WTC11 (cell line): ENCODE measurements at regions not wholly inside any gene's neighbourhood (a gene's known extent, or its start where the extent isn't known, plus 50 kb on each side); places are given as distances from the start of the nearest gene placed in this dataset.

Experiments used
- ATAC-seq: fragments of 200-7000 bp; cut with Tn5 transposase; 2 replicates; pipeline ENCODE4 v1.10.0; 2021; ENCODE audit warnings: mild to moderate bottlenecking, moderate library complexity
- CTCF ChIA-PET: fragments of 300-600 bp; sonication (Branson Sonifier 250); formaldehyde crosslinking; loops from one replicate; lab custom pipeline; 2021; ENCODE audit warnings: antibody characterized with exemption; lab: Charles Lee
- POLR2A ChIA-PET: fragments of 350-600 bp; sonication (Branson Sonifier 250); formaldehyde crosslinking; loops from one replicate; lab custom pipeline; 2021; ENCODE audit warnings: antibody characterized with exemption; lab: Charles Lee
- DNase-seq: peaks from one replicate; pipeline ENCODE4 v3.0.0; 2021; ENCODE audit warnings: low spot score
- H3K27ac Mint-ChIP-seq: 2 replicates; pipeline ENCODE4 v1.8.0; 2021; ENCODE audit warnings: mixed read lengths
- H3K27me3 Mint-ChIP-seq: 2 replicates; pipeline ENCODE4 v1.8.0; 2021; ENCODE audit warnings: low read depth, mild to moderate bottlenecking, moderate library complexity, mixed read lengths
- H3K36me3 Mint-ChIP-seq: 2 replicates; pipeline ENCODE4 v1.8.0; 2021; ENCODE audit warnings: mixed read lengths
- H3K4me1 Mint-ChIP-seq: 2 replicates; pipeline ENCODE4 v1.8.0; 2022; ENCODE audit warnings: mixed read lengths
- H3K4me3 Mint-ChIP-seq: 2 replicates; pipeline ENCODE4 v1.8.0; 2021; ENCODE audit warnings: mild to moderate bottlenecking, moderate library complexity, mixed read lengths
- H3K9me3 Mint-ChIP-seq: 2 replicates; pipeline ENCODE4 v1.8.0; 2021; ENCODE audit warnings: mixed read lengths
- ATF1 ChIP-seq: sonication (generic); formaldehyde crosslinking; IDR thresholded peaks from 2 replicates; pipeline ENCODE4 v1.8.1; 2023; ENCODE audit warnings: mild to moderate bottlenecking, moderate library complexity, missing genetic modification reagents
- ATF3 ChIP-seq: sonication (generic); formaldehyde crosslinking; conservative IDR thresholded peaks from 2 replicates; pipeline ENCODE4 v1.8.1; 2022; ENCODE audit warnings: mild to moderate bottlenecking, missing genetic modification reagents
- ATF6 ChIP-seq: sonication (generic); formaldehyde crosslinking; IDR thresholded peaks from 2 replicates; pipeline ENCODE4 v1.8.1; 2023; ENCODE audit warnings: mild to moderate bottlenecking, missing genetic modification reagents
- CREB1 ChIP-seq: sonication (generic); formaldehyde crosslinking; IDR thresholded peaks from 2 replicates; pipeline ENCODE4 v1.8.0; 2023; ENCODE audit warnings: mild to moderate bottlenecking, missing genetic modification reagents
- E2F1 ChIP-seq: sonication (generic); formaldehyde crosslinking; IDR thresholded peaks from 2 replicates; pipeline ENCODE4 v1.8.0; 2022; ENCODE audit warnings: mild to moderate bottlenecking, missing genetic modification reagents
- ELF4 ChIP-seq: sonication (generic); formaldehyde crosslinking; IDR thresholded peaks from 2 replicates; pipeline ENCODE4 v1.8.1; 2022; ENCODE audit warnings: low read depth, mild to moderate bottlenecking, moderate library complexity, missing genetic modification reagents
- FOXK1 ChIP-seq: sonication (generic); formaldehyde crosslinking; IDR thresholded peaks from 2 replicates; pipeline ENCODE4 v1.8.0; 2022; ENCODE audit warnings: mild to moderate bottlenecking, moderate library complexity, missing genetic modification reagents
- GTF2I ChIP-seq: fragments of 250-450 bp; sonication (Bioruptor Pico); conservative IDR thresholded peaks from 2 replicates; pipeline ENCODE4 v1.4.0; 2021; ENCODE audit warnings: mild to moderate bottlenecking
- HMGA2 ChIP-seq: fragments of 250-450 bp; sonication (Bioruptor Pico); IDR thresholded peaks from 2 replicates; pipeline ENCODE4 v1.4.0; 2021; ENCODE audit warnings: mild to moderate bottlenecking, moderate library complexity
- HMGXB4 ChIP-seq: sonication (generic); formaldehyde crosslinking; IDR thresholded peaks from 2 replicates; pipeline ENCODE4 v1.8.1; 2023; ENCODE audit warnings: mild to moderate bottlenecking, moderate library complexity, missing genetic modification reagents
- IRF2 ChIP-seq: sonication (generic); formaldehyde crosslinking; IDR thresholded peaks from 2 replicates; pipeline ENCODE4 v1.8.0; 2022; ENCODE audit warnings: low read depth, missing genetic modification reagents, borderline replicate concordance
- MXD4 ChIP-seq: fragments of 250-450 bp; sonication (Bioruptor Pico); IDR thresholded peaks from 2 replicates; pipeline ENCODE4 v1.8.0; 2021; ENCODE audit warnings: mild to moderate bottlenecking, moderate library complexity, borderline replicate concordance
- OVOL2 ChIP-seq: fragments of 250-450 bp; sonication (Bioruptor Pico); IDR thresholded peaks from 2 replicates; pipeline ENCODE4 v1.9.0; 2021; ENCODE audit warnings: mild to moderate bottlenecking, borderline replicate concordance
- RELA ChIP-seq: sonication (generic); formaldehyde crosslinking; IDR thresholded peaks from 2 replicates; pipeline ENCODE4 v1.8.1; 2022; ENCODE audit warnings: missing genetic modification reagents, mild to moderate bottlenecking, borderline replicate concordance
- SMAD4 ChIP-seq: sonication (generic); formaldehyde crosslinking; IDR thresholded peaks from 2 replicates; pipeline ENCODE4 v1.8.0; 2022; ENCODE audit warnings: mild to moderate bottlenecking, missing genetic modification reagents
- SP1 ChIP-seq: sonication (generic); formaldehyde crosslinking; conservative IDR thresholded peaks from 2 replicates; pipeline ENCODE4 v1.8.1; 2022; ENCODE audit warnings: missing genetic modification reagents
- TCF7 ChIP-seq: sonication (generic); formaldehyde crosslinking; IDR thresholded peaks from 2 replicates; pipeline ENCODE4 v1.8.0; 2022; ENCODE audit warnings: mild to moderate bottlenecking, low read depth, missing genetic modification reagents, moderate library complexity
- TEAD1 ChIP-seq: sonication (generic); formaldehyde crosslinking; IDR thresholded peaks from 2 replicates; pipeline ENCODE4 v1.8.0; 2022; ENCODE audit warnings: mild to moderate bottlenecking, missing genetic modification reagents
- USF2 ChIP-seq: sonication (generic); formaldehyde crosslinking; IDR thresholded peaks from 2 replicates; pipeline ENCODE4 v1.8.1; 2023; ENCODE audit warnings: mild to moderate bottlenecking, missing genetic modification reagents, moderate library complexity
- ZBTB21 ChIP-seq: sonication (generic); formaldehyde crosslinking; IDR thresholded peaks from 2 replicates; pipeline ENCODE4 v1.8.1; 2023; ENCODE audit warnings: mild to moderate bottlenecking, missing genetic modification reagents, borderline replicate concordance
- ZNF232 ChIP-seq: sonication (generic); formaldehyde crosslinking; IDR thresholded peaks from 2 replicates; pipeline ENCODE4 v1.8.0; 2022; ENCODE audit warnings: mild to moderate bottlenecking, missing genetic modification reagents
- ZNF317 ChIP-seq: sonication (generic); formaldehyde crosslinking; IDR thresholded peaks from 2 replicates; pipeline ENCODE4 v1.8.1; 2023; ENCODE audit warnings: low read depth, mild to moderate bottlenecking, moderate library complexity, missing genetic modification reagents, borderline replicate concordance
- ZNF671 ChIP-seq: fragments of 250-450 bp; sonication (Bioruptor Pico); IDR thresholded peaks from 2 replicates; pipeline ENCODE4 v1.8.0; 2021; ENCODE audit warnings: mild to moderate bottlenecking
- TF ChIP-seq, protein P1 (sequence below): sonication (generic); formaldehyde crosslinking; IDR thresholded peaks from 2 replicates; pipeline ENCODE4 v1.8.0; 2022; ENCODE audit warnings: mild to moderate bottlenecking, missing genetic modification reagents

GRCh38 chr1:36565576-36566501 is 83.1 kb upstream of the CSF3R start:
- no peak overlapping the region for H3K27ac Mint-ChIP-seq
- no peak overlapping the region for H3K4me3 Mint-ChIP-seq
- H3K9me3 Mint-ChIP-seq: no peaks in the 10 kb centered on the region
- DNase-seq (no peak), ATAC-seq (peak; percentile 89)
- H3K36me3 Mint-ChIP-seq: no peaks in the 10 kb centered on the region
- TF ChIP-seq ZNF232 (CRISPR knock-in tag) (no peak), TEAD1 (CRISPR knock-in tag) (no peak), IRF2 (CRISPR knock-in tag) (no peak), SP1 (CRISPR knock-in tag) (no peak), RELA (CRISPR knock-in tag) (no peak), ATF1 (CRISPR knock-in tag) (no peak), ATF3 (no peak), ZBTB21 (CRISPR knock-in tag) (no peak), GTF2I (no peak), MXD4 (CRISPR knock-in tag) (no peak), ZNF671 (no peak), E2F1 (CRISPR knock-in tag) (no peak), USF2 (CRISPR knock-in tag) (no peak)
- no peaks in the 10 kb centered on the region; the same call in 1 of the 2 replicates for H3K27me3 Mint-ChIP-seq
- H3K4me1 Mint-ChIP-seq: peaks cover 8% of the 10 kb centered on the region
- ChIA-PET CTCF (interaction anchor here (1.2 to 2.2 kb wide), 5 partner anchors 10 to 49 kb away, joined by 3 to 14 read pairs (median 6); no protein-coding TSS in a partner anchor), POLR2A (interaction anchor here (0.7 kb wide), 1 partner anchor 325 kb away, joined by 3 read pairs; no protein-coding TSS in a partner anchor)

DNA sequence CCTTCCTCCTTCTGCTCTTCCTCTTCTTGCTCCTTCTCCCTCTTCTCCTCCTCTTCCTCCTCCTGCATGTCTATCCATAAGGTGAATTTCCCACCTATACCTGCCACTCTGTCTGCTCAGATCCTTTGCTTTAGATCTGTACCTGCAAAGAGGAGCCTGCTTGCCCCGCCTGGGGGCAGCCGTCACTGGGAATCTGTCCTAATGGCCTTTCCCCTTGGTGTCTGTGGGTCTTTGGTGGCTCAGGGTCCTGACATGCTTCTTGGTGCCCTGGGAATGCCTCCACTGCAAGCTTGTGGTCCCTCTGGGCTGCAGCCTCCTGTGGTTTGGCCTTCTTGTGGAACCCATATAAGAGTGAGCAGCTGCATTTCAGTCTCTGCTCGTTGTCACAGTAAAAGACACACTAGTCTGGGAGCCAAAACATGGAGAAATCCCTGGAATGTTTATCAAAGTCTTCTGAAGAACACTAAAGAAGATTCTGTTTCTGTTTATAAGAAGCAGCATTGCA is 79.5 kb upstream of the CSF3R start:
- POLR2A ChIA-PET: no interaction called here
- Mint-ChIP-seq H3K36me3 (no peaks in the 10 kb centered on the region), H3K27me3 (no peaks in the 10 kb centered on the region; the same call in 1 of the 2 replicates), H3K9me3 (no peaks in the 10 kb centered on the region), H3K27ac (no peak overlapping the region), H3K4me3 (no peak overlapping the region), H3K4me1 (peaks cover 8% of the 10 kb centered on the region)
- ATAC-seq (no peak), DNase-seq (no peak)
- CTCF ChIA-PET: no interaction called here
- no peak for TF ChIP-seq ATF6 (CRISPR knock-in tag)
- no peak for TF ChIP-seq HMGXB4 (CRISPR knock-in tag)
- TF ChIP-seq ZNF317: no peak
- TF ChIP-seq ATF3: no peak
- TF ChIP-seq SMAD4 (CRISPR knock-in tag): no peak
- TF ChIP-seq HMGA2 (CRISPR knock-in tag): no peak
- TF ChIP-seq, protein P1, sequence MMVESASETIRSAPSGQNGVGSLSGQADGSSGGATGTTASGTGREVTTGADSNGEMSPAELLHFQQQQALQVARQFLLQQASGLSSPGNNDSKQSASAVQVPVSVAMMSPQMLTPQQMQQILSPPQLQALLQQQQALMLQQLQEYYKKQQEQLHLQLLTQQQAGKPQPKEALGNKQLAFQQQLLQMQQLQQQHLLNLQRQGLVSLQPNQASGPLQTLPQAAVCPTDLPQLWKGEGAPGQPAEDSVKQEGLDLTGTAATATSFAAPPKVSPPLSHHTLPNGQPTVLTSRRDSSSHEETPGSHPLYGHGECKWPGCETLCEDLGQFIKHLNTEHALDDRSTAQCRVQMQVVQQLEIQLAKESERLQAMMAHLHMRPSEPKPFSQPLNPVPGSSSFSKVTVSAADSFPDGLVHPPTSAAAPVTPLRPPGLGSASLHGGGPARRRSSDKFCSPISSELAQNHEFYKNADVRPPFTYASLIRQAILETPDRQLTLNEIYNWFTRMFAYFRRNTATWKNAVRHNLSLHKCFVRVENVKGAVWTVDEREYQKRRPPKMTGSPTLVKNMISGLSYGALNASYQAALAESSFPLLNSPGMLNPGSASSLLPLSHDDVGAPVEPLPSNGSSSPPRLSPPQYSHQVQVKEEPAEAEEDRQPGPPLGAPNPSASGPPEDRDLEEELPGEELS (CRISPR knock-in tag): no peak
- no peak for TF ChIP-seq TCF7 (CRISPR knock-in tag)
- no peak for TF ChIP-seq ELF4
- TF ChIP-seq FOXK1 (CRISPR knock-in tag): no peak
- no peak for TF ChIP-seq OVOL2 (CRISPR knock-in tag)
- TF ChIP-seq CREB1 (CRISPR knock-in tag): no peak
